Esophagus muscularis mucosa (tissue), 3 donors: ENCODE measurements at regions not wholly inside any gene's neighbourhood (a gene's known extent, or its start where the extent isn't known, plus 50 kb on each side); places are given as distances from the start of the nearest gene placed in this dataset.

Experiments
- EP300 ChIP-seq: sonication (generic); formaldehyde crosslinking; IDR thresholded peaks from one replicate; pipeline ENCODE4 v1.6.1; 2017; ENCODE audit warnings: antibody characterized with exemption
- TF ChIP-seq, protein P1 (sequence below), 3 experiments: fragments of 200-600 bp in 2 of 3; fragments of 450-650 bp in 1 of 3; sonication (generic) in 2 of 3; IDR thresholded peaks; one replicate each; pipeline ENCODE4 v1.5.1; 2017 to 2019; ENCODE audit warnings: antibody characterized with exemption in 3 of 3, mild to moderate bottlenecking in 2 of 3, moderate library complexity in 1 of 3

DNA sequence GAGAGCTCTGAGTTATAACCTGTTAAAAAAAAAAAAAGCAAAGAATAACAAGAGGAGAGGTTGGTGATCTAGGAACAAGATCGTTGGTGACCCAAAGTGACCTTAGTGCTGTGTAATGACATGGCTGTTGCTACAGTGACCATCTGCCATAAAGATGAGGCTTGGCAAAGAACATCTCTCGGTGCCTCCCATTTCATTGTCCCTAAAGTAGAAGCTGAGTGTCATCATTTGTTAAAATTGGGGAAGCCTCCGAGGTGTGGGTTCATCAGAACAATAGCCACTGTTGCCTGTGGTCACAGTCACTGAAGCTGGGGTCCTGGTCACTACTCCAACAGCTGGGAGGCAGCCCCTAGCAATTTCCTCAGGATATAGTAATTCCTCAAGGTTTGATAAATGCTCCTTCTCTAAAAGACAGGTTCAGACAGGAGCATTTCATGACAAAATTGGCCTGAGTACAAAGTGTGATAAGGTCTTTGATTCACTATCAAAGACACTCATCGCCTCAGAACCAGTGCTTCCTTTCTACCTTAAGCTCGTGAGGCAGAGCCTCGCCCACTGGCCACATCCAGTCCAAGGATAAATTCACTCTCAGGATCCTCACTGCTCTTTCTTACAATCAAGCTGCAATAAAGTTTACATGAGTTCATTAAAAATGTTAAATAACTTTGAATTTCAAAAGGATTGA is 81.9 kb upstream of the RGS2 start:
- TF ChIP-seq EP300: no peak
- TF ChIP-seq, protein P1, sequence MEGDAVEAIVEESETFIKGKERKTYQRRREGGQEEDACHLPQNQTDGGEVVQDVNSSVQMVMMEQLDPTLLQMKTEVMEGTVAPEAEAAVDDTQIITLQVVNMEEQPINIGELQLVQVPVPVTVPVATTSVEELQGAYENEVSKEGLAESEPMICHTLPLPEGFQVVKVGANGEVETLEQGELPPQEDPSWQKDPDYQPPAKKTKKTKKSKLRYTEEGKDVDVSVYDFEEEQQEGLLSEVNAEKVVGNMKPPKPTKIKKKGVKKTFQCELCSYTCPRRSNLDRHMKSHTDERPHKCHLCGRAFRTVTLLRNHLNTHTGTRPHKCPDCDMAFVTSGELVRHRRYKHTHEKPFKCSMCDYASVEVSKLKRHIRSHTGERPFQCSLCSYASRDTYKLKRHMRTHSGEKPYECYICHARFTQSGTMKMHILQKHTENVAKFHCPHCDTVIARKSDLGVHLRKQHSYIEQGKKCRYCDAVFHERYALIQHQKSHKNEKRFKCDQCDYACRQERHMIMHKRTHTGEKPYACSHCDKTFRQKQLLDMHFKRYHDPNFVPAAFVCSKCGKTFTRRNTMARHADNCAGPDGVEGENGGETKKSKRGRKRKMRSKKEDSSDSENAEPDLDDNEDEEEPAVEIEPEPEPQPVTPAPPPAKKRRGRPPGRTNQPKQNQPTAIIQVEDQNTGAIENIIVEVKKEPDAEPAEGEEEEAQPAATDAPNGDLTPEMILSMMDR (IDR thresholded peaks at IDR 0.05): no peak
